CD14-positive monocyte (primary cell): ENCODE measurements at regions not wholly inside any gene's neighbourhood (a gene's known extent, or its start where the extent isn't known, plus 50 kb on each side); places are given as distances from the start of the nearest gene placed in this dataset.

Experiments used
- DNase-seq, 3 donors: peaks; one replicate each; pipeline ENCODE4 v3.0.0-alpha.2; 2011 to 2022
- H2AFZ ChIP-seq: 2 replicates; pipeline ENCODE4 v1.6.0; 2012; ENCODE audit warnings: mild to moderate bottlenecking, low read depth, low read length, inconsistent platforms; ENCODE audit not compliant: insufficient read depth, poor library complexity, severe bottlenecking
- H3K27ac ChIP-seq, 2 donors: 1 replicate in 1 of 2; 2 replicates in 1 of 2; pipeline ENCODE4 v1.5.1; 2012 to 2013; ENCODE audit warnings: low read length in 2 of 2, control low read depth in 1 of 2, inconsistent platforms in 1 of 2, low read depth in 1 of 2, mild to moderate bottlenecking in 1 of 2
- H3K27me3 ChIP-seq, 2 donors: one replicate each; pipeline versions ENCODE4 v1.6.0 to v1.6.1; 2011 to 2013; ENCODE audit warnings: low read length in 2 of 2; ENCODE audit not compliant: control insufficient read depth in 2 of 2, insufficient read depth in 2 of 2
- H3K36me3 ChIP-seq, 2 donors: replicated peaks in 1 of 2; 1 replicate in 1 of 2; 2 replicates in 1 of 2; pipeline versions ENCODE4 v1.5.1 to v1.6.1; 2012 to 2013; ENCODE audit warnings: low read length in 2 of 2, control low read depth in 1 of 2, inconsistent platforms in 1 of 2, mild to moderate bottlenecking in 1 of 2; ENCODE audit not compliant: insufficient read depth in 2 of 2, control insufficient read depth in 1 of 2
- H3K4me1 ChIP-seq, 2 donors: 1 replicate in 1 of 2; 2 replicates in 1 of 2; pipeline versions ENCODE4 v1.5.1 to v1.6.1; 2012 to 2013; ENCODE audit warnings: low read length in 2 of 2, control low read depth in 1 of 2, inconsistent platforms in 1 of 2, mild to moderate bottlenecking in 1 of 2, moderate library complexity in 1 of 2; ENCODE audit not compliant: insufficient read depth in 2 of 2, control insufficient read depth in 1 of 2
- H3K4me2 ChIP-seq: replicated peaks from 2 replicates; pipeline ENCODE3; 2012; ENCODE audit warnings: low read length, moderate library complexity, mild to moderate bottlenecking; ENCODE audit not compliant: poor library complexity, severe bottlenecking; ENCODE audit errors: extremely low read depth
- H3K4me3 ChIP-seq, 3 experiments: fragments of 200-600 bp in 1 of 3; sonication (generic) in 1 of 3; replicated peaks in 1 of 3; 1 replicate in 2 of 3; 2 replicates in 1 of 3; pipeline ENCODE4 v1.5.1; 2011 to 2013; ENCODE audit warnings: low read length in 3 of 3, mild to moderate bottlenecking in 3 of 3, control low read depth in 2 of 3, low read depth in 2 of 3, inconsistent platforms in 1 of 3, moderate library complexity in 1 of 3
- H3K79me2 ChIP-seq: 2 replicates; pipeline ENCODE4 v1.6.0; 2012; ENCODE audit warnings: mild to moderate bottlenecking, control low read depth, inconsistent platforms, low read length, moderate library complexity; ENCODE audit not compliant: insufficient read depth
- H3K9ac ChIP-seq: 2 replicates; pipeline ENCODE4 v1.6.0; 2017; ENCODE audit warnings: low read length, mild to moderate bottlenecking; ENCODE audit not compliant: insufficient read depth, poor library complexity, severe bottlenecking
- H3K9me3 ChIP-seq, 2 donors: replicated peaks in 1 of 2; 1 replicate in 1 of 2; 2 replicates in 1 of 2; pipeline versions ENCODE4 v1.5.1 to v1.6.1; 2012 to 2013; ENCODE audit warnings: low read length in 2 of 2, control low read depth in 1 of 2; ENCODE audit not compliant: control insufficient read depth in 1 of 2, insufficient read depth in 1 of 2
- H4K20me1 ChIP-seq: 2 replicates; pipeline ENCODE4 v1.6.0; 2012; ENCODE audit warnings: mild to moderate bottlenecking, low read length, control low read depth, moderate library complexity; ENCODE audit not compliant: insufficient read depth
- H3K27ac Mint-ChIP-seq, 7 donors: one replicate each; pipeline ENCODE4 v1.8.0; 2020; ENCODE audit warnings: mild to moderate bottlenecking in 7 of 7, mixed read lengths in 7 of 7, moderate library complexity in 6 of 7, inconsistent platforms in 2 of 7
- H3K27me3 Mint-ChIP-seq, 3 donors: one replicate each; pipeline ENCODE4 v1.8.0; 2021 to 2022; ENCODE audit warnings: low read depth in 3 of 3, mild to moderate bottlenecking in 3 of 3, mixed read lengths in 3 of 3, moderate library complexity in 3 of 3, inconsistent platforms in 1 of 3
- H3K36me3 Mint-ChIP-seq, 2 donors: one replicate each; pipeline ENCODE4 v1.8.0; 2020; ENCODE audit warnings: mixed read lengths in 2 of 2, inconsistent platforms in 1 of 2, mild to moderate bottlenecking in 1 of 2
- H3K4me1 Mint-ChIP-seq: one replicate; pipeline ENCODE4 v1.8.0; 2020; ENCODE audit warnings: mild to moderate bottlenecking, mixed read lengths
- H3K4me3 Mint-ChIP-seq, 2 donors: one replicate each; pipeline ENCODE4 v1.8.0; 2020; ENCODE audit warnings: mild to moderate bottlenecking in 2 of 2, mixed read lengths in 2 of 2, moderate library complexity in 1 of 2
- H3K9me3 Mint-ChIP-seq, 7 donors: one replicate each; pipeline ENCODE4 v1.8.0; 2020 to 2022; ENCODE audit warnings: mixed read lengths in 7 of 7, mild to moderate bottlenecking in 6 of 7, moderate library complexity in 6 of 7, inconsistent platforms in 2 of 7
- WGBS: methylation state at CpG from one replicate; pipeline ENCODE4 v1.1.5; 2013; ENCODE audit warnings: missing lambda C conversion rate; ENCODE audit not compliant: insufficient coverage; 5-methylcytosine and 5-hydroxymethylcytosine counted together
- intact Hi-C, 2 donors: fragments of 100-400 bp; cut with micrococcal nuclease; formaldehyde crosslinking; loops; one replicate each; pipeline versions ENCODE4 v1.15.0 to v1.15.1; 2023
- TF ChIP-seq, protein P1 (sequence below): fragments of 200-600 bp; IDR thresholded peaks from one replicate; pipeline ENCODE4 v1.8.0; 2022; ENCODE audit warnings: antibody characterized with exemption, mild to moderate bottlenecking

DNA sequence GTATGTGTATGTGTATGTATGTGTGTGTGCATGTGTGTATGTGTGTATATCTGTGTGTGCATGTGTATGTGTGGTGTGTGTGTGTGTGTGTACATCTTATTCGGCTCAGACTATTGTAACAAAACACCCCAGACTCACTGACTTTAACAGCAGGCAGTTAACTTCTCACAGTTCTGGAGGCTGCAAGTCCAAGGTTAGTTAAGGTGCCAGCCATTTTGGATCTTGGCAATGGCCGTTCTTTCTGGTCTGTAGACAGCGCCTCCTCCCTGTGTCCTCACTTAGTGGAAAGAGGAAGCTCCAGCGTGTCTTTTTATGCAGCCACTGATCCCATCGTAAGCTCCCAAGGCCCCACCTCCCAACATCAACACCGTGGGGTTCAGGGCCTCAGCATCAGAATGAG lies 128.3 kb upstream of the THBS2 start:
- H3K27ac Mint-ChIP-seq = no peak overlapping the region
- Histone ChIP-seq H3K27ac (no peak overlapping the region), H3K4me3 (no peak overlapping the region), H3K27me3 (no peaks in the 10 kb centered on the region), H4K20me1 (no peaks in the 10 kb centered on the region), H3K4me2 (no peak overlapping the region), H2AFZ (no peak overlapping the region), H3K4me1 (no peaks in the 10 kb centered on the region), H3K9me3 (peaks cover 49 to 70% of the 10 kb centered on the region in 2 donors), H3K79me2 (no peaks in the 10 kb centered on the region), H3K9ac (no peak overlapping the region), H3K36me3 (no peaks in the 10 kb centered on the region)
- no peak for DNase-seq
- intact Hi-C loops = no loop called here
- no peaks in the 10 kb centered on the region for H3K27me3 Mint-ChIP-seq
- no peaks in the 10 kb centered on the region for H3K36me3 Mint-ChIP-seq
- peaks cover 30 to 48% (median 37%) of the 10 kb centered on the region in 7 donors for H3K9me3 Mint-ChIP-seq
- TF ChIP-seq, protein P1, sequence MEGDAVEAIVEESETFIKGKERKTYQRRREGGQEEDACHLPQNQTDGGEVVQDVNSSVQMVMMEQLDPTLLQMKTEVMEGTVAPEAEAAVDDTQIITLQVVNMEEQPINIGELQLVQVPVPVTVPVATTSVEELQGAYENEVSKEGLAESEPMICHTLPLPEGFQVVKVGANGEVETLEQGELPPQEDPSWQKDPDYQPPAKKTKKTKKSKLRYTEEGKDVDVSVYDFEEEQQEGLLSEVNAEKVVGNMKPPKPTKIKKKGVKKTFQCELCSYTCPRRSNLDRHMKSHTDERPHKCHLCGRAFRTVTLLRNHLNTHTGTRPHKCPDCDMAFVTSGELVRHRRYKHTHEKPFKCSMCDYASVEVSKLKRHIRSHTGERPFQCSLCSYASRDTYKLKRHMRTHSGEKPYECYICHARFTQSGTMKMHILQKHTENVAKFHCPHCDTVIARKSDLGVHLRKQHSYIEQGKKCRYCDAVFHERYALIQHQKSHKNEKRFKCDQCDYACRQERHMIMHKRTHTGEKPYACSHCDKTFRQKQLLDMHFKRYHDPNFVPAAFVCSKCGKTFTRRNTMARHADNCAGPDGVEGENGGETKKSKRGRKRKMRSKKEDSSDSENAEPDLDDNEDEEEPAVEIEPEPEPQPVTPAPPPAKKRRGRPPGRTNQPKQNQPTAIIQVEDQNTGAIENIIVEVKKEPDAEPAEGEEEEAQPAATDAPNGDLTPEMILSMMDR = no peak
- no peak overlapping the region for H3K4me3 Mint-ChIP-seq
- 95% methylated on average over 2 of the region's 6 CpGs for WGBS
- no peaks in the 10 kb centered on the region for H3K4me1 Mint-ChIP-seq

DNA sequence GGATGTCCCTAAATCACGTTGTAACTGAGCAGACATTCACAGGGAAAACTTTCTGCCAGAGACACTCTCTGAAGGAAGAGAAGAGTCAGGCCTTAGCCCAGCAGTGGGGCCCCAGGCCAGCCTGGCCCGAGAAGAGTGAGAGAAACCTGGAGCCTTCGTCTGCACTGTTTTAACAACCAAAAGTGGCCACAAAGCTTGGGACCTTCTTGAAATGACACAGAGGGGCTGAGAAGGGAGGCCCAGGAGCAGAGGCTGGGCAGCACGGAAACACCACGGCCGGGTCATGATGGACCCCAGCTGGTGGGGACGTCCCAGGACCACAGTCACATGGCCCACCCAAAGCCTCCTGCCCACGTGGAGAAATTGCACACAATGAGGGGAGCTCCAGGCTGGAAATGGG lies 126.8 kb upstream of the THBS2 start:
- no peaks in the 10 kb centered on the region for H3K36me3 ChIP-seq
- no peaks in the 10 kb centered on the region for H3K36me3 Mint-ChIP-seq
- peaks cover 53 to 67% of the 10 kb centered on the region in 2 donors for H3K9me3 ChIP-seq
- peak overlapping the region in 1 of 7 donors; percentile 54 for H3K27ac Mint-ChIP-seq
- no peak overlapping the region for H3K9ac ChIP-seq
- 73% methylated on average over 8 of the region's 8 CpGs for WGBS
- H3K4me1 Mint-ChIP-seq = no peaks in the 10 kb centered on the region
- no peaks in the 10 kb centered on the region for H3K27me3 Mint-ChIP-seq
- H3K4me2 ChIP-seq = no peak overlapping the region
- H3K9me3 Mint-ChIP-seq = peaks cover 37 to 49% (median 45%) of the 10 kb centered on the region in 7 donors
- H2AFZ ChIP-seq = no peak overlapping the region
- no peak for DNase-seq
- no peaks in the 10 kb centered on the region for H3K4me1 ChIP-seq
- H3K27ac ChIP-seq = no peak overlapping the region
- intact Hi-C loops = no loop called here
- H4K20me1 ChIP-seq = no peaks in the 10 kb centered on the region
- no peaks in the 10 kb centered on the region for H3K27me3 ChIP-seq
- no peaks in the 10 kb centered on the region for H3K79me2 ChIP-seq
- TF ChIP-seq, protein P1 = no peak
- no peak overlapping the region for H3K4me3 ChIP-seq
- no peak overlapping the region for H3K4me3 Mint-ChIP-seq
